Chondrocyte (in vitro differentiated cells): ENCODE measurements at regions not wholly inside any gene's neighbourhood (a gene's known extent, or its start where the extent isn't known, plus 50 kb on each side); places are given as distances from the start of the nearest gene placed in this dataset.
"Not testable (repeated sequence)": the region's sequence is repeated elsewhere in the genome, so short reads cannot be mapped to it uniquely, and the experiment has no call there.

Experiments
- DNase-seq: peaks from one replicate; pipeline ENCODE4 v3.0.0; 2021; ENCODE audit warnings: mixed read lengths, low spot score
- H3K27ac Mint-ChIP-seq: one replicate; pipeline ENCODE4 v1.8.0; 2021; ENCODE audit warnings: mild to moderate bottlenecking, moderate library complexity, mixed read lengths; ENCODE audit not compliant: unreplicated experiment
- H3K27me3 Mint-ChIP-seq: 2 replicates; pipeline ENCODE4 v1.8.0; 2021; ENCODE audit warnings: low read depth, mixed read lengths
- H3K36me3 Mint-ChIP-seq: 2 replicates; pipeline ENCODE4 v1.8.0; 2021; ENCODE audit warnings: low read depth, mixed read lengths
- H3K4me1 Mint-ChIP-seq: 2 replicates; pipeline ENCODE4 v1.8.0; 2021; ENCODE audit warnings: low read depth, mild to moderate bottlenecking, mixed read lengths
- H3K4me3 Mint-ChIP-seq: one replicate; pipeline ENCODE4 v1.8.0; 2021; ENCODE audit warnings: mild to moderate bottlenecking, moderate library complexity, mixed read lengths; ENCODE audit not compliant: unreplicated experiment
- H3K9me3 Mint-ChIP-seq: 2 replicates; pipeline ENCODE4 v1.8.0; 2021; ENCODE audit warnings: low read depth, mixed read lengths
- TF ChIP-seq, protein P1 (sequence below): fragments of 200-600 bp; sonication (generic); IDR thresholded peaks from 2 replicates; pipeline ENCODE4 v1.5.0; 2021; ENCODE audit warnings: antibody characterized with exemption, mild to moderate bottlenecking, moderate library complexity

DNA sequence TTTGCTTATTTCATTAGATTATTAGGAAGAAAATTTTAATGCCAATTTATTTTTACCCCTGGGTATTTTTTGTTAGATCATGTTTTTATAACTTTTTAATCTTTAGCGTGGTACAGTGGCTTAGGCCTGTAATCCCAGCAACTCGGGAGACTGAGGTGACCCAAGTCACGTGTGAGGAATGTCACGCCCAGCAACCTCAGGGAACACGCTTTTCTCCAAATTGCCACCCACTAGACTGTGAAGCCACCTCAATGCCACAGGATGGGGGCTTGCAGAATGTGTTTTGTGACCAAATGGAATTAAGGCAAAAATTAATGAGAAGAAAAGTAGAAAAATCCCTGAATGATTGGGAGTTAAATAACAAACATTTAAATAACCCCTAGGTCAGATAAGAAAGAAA lies 141.8 kb downstream of the LAT start:
- Mint-ChIP-seq H3K9me3 (no peaks in the 10 kb centered on the region), H3K4me1 (peaks cover 2% of the 10 kb centered on the region), H3K36me3 (no peaks in the 10 kb centered on the region), H3K27ac (no peak overlapping the region), H3K4me3 (no peak overlapping the region), H3K27me3 (no peaks in the 10 kb centered on the region)
- TF ChIP-seq, protein P1, sequence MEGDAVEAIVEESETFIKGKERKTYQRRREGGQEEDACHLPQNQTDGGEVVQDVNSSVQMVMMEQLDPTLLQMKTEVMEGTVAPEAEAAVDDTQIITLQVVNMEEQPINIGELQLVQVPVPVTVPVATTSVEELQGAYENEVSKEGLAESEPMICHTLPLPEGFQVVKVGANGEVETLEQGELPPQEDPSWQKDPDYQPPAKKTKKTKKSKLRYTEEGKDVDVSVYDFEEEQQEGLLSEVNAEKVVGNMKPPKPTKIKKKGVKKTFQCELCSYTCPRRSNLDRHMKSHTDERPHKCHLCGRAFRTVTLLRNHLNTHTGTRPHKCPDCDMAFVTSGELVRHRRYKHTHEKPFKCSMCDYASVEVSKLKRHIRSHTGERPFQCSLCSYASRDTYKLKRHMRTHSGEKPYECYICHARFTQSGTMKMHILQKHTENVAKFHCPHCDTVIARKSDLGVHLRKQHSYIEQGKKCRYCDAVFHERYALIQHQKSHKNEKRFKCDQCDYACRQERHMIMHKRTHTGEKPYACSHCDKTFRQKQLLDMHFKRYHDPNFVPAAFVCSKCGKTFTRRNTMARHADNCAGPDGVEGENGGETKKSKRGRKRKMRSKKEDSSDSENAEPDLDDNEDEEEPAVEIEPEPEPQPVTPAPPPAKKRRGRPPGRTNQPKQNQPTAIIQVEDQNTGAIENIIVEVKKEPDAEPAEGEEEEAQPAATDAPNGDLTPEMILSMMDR = no peak
- no peak for DNase-seq

DNA sequence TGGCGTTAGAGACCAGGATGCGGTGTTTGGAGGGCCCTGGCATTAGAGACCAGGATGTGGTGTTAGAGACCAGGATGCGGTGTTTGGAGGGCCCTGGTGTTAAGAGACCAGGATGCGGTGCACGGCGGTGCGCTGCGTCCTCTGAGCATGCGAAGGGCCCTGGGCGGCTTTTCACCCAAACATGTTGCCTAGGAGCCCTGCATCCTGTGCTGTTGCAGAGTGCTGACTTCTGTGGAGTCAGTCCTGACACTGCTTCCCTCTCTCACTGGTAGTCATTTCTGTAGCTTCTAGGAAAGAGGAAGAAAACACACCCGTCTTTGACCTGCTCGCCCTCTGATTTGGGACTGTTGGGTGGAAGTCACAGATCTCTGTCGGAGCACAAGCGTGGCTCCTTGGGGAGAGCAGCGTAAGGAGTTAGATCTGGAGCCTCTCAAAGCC lies 141.2 kb downstream of the LAT start:
- no peak overlapping the region for H3K27ac Mint-ChIP-seq

DNA sequence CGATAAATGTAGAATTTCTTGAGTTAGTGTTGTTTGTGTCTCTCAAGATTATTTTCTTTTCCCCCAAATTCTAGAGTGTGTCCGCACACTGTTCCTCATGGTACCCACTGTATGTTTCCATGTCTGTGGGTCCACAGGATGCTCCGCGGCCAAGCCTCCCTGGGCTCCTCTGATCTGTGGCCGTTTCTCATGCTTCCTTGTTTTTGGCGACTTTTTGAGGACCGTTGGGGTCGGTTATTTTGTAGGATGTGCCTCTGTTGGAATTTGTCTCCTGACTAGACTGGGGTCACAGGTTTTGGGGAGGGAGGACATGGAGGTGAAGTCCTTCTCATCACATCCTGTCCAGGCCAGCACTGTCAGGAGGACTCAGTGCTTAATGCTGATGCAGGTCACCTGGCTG lies 140.0 kb downstream of the LAT start:
- H3K27ac Mint-ChIP-seq = no peak overlapping the region
- no peaks in the 10 kb centered on the region for H3K9me3 Mint-ChIP-seq
- no peaks in the 10 kb centered on the region for H3K4me1 Mint-ChIP-seq
- DNase-seq = no peak
- TF ChIP-seq, protein P1 = no peak
- H3K4me3 Mint-ChIP-seq = no peak overlapping the region
- H3K36me3 Mint-ChIP-seq = no peaks in the 10 kb centered on the region
- no peaks in the 10 kb centered on the region for H3K27me3 Mint-ChIP-seq

More for the DNA sequence above, 141.2 kb downstream of the LAT start:
- DNase-seq = no peak
- Mint-ChIP-seq H3K9me3 (no peaks in the 10 kb centered on the region), H3K36me3 (no peaks in the 10 kb centered on the region), H3K27me3 (no peaks in the 10 kb centered on the region), H3K4me1 (no peaks in the 10 kb centered on the region), H3K4me3 (no peak overlapping the region)
- TF ChIP-seq, protein P1 = no peak

DNA sequence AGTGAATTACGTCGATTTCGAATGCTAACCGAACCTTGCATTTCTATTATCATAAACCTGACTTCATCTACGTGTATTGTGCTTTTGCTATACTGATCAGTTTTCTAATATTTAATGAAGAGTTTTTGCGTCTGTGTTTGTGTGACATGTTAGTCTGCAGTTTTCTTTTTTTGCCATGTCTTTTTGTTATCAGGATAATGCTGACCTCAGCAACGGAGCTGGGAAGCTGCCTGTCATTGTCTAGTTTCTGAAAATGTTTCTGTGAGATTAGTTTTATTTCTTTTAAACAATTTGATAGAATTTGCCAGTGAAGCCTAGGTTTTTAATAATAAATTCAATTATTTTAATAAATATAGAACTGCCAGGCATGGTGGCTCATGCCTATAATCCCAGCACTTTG lies 139.3 kb downstream of the LAT start:
- H3K36me3 Mint-ChIP-seq, H3K4me3 Mint-ChIP-seq, H3K27me3 Mint-ChIP-seq, H3K27ac Mint-ChIP-seq, H3K4me1 Mint-ChIP-seq, H3K9me3 Mint-ChIP-seq, DNase-seq: not testable (repeated sequence)

DNA sequence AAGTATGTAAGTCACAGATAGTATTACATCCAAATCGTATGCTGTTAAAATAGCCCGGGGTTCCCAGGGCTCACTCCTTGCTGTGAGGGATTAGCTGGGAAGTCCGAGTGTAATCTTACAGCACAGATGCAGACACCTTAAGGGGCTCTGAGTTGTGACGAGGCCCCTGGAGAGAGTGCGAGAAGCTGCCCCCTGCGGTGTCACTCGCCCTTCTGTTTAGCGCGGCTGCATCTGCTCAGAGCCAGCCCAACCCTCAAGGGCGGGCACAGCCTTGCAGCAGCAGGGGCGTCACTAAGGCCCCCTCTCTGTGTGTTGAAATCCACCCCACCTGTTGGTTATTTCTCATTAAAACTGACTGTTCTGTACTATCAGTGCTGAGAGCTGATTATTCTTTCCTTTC lies 135.8 kb downstream of the LAT start:
- H3K36me3 Mint-ChIP-seq, DNase-seq, H3K27ac Mint-ChIP-seq, H3K4me3 Mint-ChIP-seq, H3K27me3 Mint-ChIP-seq, H3K9me3 Mint-ChIP-seq, H3K4me1 Mint-ChIP-seq: not testable (repeated sequence)

DNA sequence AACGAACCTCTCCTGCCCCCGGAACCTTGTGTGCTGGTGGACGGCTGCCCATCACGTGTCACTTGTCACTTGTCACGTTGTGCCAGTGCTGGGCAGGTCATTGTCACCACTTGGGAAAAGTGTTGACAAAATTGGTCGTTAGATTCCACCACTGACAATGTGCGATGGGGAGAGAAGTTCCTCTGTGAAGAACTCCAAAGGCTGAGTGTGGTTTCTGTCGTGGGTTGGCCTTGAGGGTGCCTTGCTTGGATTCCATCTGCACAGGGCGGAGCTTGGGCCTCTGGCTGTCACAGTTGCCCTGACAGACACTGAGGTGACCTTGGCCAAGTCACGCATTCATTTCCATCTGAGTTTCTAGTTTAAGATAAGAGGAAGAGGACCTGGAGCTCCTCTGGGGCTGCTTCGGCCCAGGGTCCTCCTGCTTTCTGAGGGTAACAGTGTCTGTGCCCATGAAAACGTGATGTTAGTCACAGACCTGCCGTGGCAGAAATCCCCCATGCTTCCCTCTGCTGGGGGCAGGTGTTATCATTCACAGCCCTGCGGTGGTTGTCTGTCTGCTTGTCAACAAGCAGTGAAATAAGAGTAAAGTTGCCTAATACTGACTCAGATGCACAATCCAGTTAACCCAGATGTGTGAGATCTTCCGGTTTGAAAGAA lies 133.6 kb downstream of the LAT start:
- H3K4me1 Mint-ChIP-seq = peaks cover 12% of the 10 kb centered on the region
- not testable (repeated sequence) for H3K27ac Mint-ChIP-seq, DNase-seq

DNA sequence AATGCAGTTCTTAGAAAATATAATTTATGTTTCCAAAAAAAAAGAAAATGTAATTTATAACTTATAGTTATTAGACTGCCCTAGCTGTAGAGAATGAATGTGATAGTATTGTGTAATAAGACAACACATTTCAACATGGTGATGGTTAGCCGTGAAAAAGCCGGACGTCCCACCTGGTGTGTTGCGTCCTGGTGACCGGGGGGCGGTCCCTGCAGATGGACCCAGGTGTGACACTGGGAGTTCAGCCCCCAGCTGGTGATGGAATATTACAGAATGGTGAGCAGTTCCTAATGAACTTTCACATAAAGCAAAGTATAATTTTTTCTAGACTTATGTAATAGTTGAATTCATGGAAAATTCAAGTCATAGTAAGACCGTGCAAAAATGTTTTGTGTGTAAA lies 132.8 kb downstream of the LAT start:
- Mint-ChIP-seq H3K4me1 (peaks cover 12% of the 10 kb centered on the region), H3K36me3 (no peaks in the 10 kb centered on the region), H3K4me3 (no peak overlapping the region), H3K9me3 (no peaks in the 10 kb centered on the region), H3K27ac (no peak overlapping the region), H3K27me3 (no peaks in the 10 kb centered on the region)
- DNase-seq = no peak
- TF ChIP-seq, protein P1 = no peak

More for the DNA sequence above, 133.6 kb downstream of the LAT start:
- not testable (repeated sequence) for H3K36me3 Mint-ChIP-seq, H3K4me3 Mint-ChIP-seq, H3K9me3 Mint-ChIP-seq, H3K27me3 Mint-ChIP-seq
